ENCODE measurements at regions not wholly inside any gene's neighbourhood (a gene's known extent, or its start where the extent isn't known, plus 50 kb on each side); places are given as distances from the start of the nearest gene placed in this dataset.

GRCh38 chr2:228312172-228312571 lies 130.7 kb upstream of the SPHKAP start:
- TF ChIP-seq GATA1 (IDR thresholded peaks at IDR 0.05; ENCODE audit: low read depth, low read length): no peak
- TF ChIP-seq POLR2A (IDR thresholded peaks at IDR 0.05; ENCODE audit: low read length): no peak
